Fibroblast of pulmonary artery (primary cell): ENCODE measurements at regions not wholly inside any gene's neighbourhood (a gene's known extent, or its start where the extent isn't known, plus 50 kb on each side); places are given as distances from the start of the nearest gene placed in this dataset.

Experiments
- DNase-seq: peaks from one replicate; pipeline ENCODE4 v3.0.0-alpha.2; 2010; ENCODE audit warnings: low read depth
- H3K4me3 ChIP-seq: replicated peaks from 2 replicates; pipeline ENCODE4 v1.5.1; 2011; ENCODE audit warnings: low read depth, mild to moderate bottlenecking, control low read depth, low read length, moderate library complexity
- TF ChIP-seq, protein P1 (sequence below): IDR thresholded peaks from 2 replicates; pipeline ENCODE4 v1.5.1; 2011; ENCODE audit warnings: mild to moderate bottlenecking, control low read depth, low read length, inconsistent platforms; ENCODE audit errors: missing control alignments

DNA sequence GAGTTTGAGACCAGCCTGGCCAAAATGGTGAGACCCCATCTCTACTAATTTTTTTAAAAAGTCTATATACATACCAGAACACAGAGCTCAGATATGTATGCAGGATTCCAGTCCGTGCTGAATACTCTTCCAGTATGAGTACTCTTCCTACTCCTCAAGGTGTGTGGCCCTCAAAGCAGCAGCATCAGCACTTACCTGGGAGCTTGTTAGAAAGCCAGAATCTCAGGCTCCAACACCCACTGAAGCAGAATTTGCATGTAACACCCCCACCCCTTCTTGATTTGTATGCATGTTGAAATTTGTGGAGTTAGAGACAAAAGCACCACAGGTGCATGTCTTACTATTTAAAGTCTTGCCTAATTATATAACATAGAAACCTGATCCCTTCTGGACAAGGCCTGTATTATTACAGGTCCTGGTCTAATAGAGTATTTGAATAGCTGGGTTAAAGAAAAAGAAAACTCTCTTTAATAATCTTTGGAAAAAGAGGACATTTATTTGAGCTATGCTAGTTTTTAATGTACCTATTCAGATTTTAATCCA is 50.3 kb upstream of the NFE2L2 start:
- TF ChIP-seq, protein P1, sequence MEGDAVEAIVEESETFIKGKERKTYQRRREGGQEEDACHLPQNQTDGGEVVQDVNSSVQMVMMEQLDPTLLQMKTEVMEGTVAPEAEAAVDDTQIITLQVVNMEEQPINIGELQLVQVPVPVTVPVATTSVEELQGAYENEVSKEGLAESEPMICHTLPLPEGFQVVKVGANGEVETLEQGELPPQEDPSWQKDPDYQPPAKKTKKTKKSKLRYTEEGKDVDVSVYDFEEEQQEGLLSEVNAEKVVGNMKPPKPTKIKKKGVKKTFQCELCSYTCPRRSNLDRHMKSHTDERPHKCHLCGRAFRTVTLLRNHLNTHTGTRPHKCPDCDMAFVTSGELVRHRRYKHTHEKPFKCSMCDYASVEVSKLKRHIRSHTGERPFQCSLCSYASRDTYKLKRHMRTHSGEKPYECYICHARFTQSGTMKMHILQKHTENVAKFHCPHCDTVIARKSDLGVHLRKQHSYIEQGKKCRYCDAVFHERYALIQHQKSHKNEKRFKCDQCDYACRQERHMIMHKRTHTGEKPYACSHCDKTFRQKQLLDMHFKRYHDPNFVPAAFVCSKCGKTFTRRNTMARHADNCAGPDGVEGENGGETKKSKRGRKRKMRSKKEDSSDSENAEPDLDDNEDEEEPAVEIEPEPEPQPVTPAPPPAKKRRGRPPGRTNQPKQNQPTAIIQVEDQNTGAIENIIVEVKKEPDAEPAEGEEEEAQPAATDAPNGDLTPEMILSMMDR, result no peak
- no peak for DNase-seq
- no peak overlapping the region for H3K4me3 ChIP-seq

DNA sequence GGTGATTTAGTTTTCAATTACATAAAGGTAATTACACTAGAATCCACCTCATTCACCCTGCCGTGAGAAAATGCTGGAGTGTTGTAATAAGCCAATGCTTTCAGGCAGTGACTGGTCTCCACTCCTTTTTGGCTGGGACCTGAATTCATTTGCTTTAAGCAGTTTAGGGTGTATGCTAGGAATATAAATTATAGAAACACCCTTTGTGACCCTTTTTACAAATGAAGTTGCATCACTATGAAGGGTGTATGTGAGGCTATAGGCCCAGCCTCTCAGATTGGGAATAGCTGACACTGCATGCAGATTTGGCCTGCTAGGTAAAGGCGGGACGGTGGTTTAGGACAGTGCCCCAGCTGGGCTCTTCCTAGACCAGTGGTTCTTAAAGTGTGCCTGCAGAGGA is 50.8 kb upstream of the NFE2L2 start:
- TF ChIP-seq, protein P1, result no peak
- DNase-seq, result no peak
- H3K4me3 ChIP-seq, result no peak overlapping the region

DNA sequence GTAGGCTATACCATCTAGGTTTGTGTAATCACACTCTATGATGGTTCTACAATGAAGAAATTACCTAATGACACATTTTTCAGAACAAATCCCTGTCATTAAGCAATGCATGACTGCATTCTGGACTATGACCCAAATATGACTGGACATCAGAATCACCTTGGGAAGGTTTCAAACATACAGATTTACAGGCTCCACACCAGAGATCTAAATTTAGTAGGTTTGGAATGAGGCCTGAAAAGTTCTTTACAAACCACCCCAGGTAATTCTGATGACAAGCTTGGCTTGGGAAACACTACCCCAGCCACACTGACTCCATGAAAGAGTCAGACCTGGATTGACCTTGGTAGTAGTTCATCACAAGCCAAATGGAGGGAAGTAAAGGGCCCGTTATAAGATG is 52.2 kb upstream of the NFE2L2 start:
- TF ChIP-seq, protein P1, result no peak
- H3K4me3 ChIP-seq, result no peak overlapping the region
- no peak for DNase-seq

DNA sequence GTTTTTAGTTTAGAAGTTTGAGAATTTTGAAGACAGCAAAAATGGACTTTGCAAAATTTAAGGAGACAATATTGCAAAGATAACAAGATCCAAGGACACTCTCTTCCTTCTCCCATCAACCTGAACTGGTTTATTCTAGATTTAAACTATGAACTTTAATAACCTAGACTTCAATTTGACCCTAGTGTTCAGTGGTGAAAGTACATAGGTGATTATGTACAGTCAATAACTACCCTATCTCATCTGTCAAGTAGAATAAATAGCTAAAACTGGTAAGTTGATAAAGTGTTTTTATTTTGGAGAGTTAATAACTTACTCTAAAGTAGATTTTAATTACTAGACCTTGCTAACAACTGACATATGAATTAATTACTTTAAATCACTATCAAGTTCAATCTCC is 52.9 kb upstream of the NFE2L2 start:
- DNase-seq, result no peak
- TF ChIP-seq, protein P1, result no peak
- no peak overlapping the region for H3K4me3 ChIP-seq

DNA sequence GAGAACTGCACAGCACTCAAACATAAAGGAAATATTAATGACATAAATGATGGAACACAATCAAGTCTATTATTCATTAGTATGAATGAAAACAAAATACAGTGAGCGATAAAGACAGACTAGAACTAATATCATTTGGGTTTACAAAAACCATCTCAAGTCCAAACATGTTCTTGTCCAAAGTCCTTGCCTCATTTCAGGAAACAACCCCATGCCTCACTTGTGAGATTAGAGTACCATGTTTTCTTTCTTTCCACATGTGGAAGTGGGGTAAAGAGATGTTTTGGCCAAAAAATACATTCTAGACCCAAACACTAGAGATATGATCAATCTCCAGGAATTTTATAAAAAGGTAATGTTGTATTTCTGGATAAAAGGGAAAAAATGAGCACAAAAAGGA is 53.3 kb upstream of the NFE2L2 start:
- TF ChIP-seq, protein P1, result no peak
- DNase-seq, result no peak
- no peak overlapping the region for H3K4me3 ChIP-seq

DNA sequence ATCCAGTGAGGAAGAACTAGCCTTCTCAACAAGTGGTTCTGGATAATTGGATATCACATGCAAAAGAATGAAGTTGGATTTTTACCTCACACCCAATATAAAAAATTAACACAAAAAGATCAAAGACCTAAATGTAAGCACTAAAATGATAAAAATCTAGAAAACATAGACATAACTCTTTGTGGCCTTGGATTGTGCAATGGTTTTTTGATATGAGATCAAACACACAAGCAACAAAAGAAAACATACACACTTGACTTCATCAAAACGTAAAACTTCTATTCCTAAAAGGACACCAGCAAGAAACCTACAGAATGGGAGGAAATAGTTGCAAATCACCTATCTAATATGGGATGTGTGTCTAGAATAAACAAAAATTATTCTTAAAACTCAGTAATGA is 54.1 kb upstream of the NFE2L2 start:
- TF ChIP-seq, protein P1, result no peak
- no peak overlapping the region for H3K4me3 ChIP-seq
- DNase-seq, result no peak

DNA sequence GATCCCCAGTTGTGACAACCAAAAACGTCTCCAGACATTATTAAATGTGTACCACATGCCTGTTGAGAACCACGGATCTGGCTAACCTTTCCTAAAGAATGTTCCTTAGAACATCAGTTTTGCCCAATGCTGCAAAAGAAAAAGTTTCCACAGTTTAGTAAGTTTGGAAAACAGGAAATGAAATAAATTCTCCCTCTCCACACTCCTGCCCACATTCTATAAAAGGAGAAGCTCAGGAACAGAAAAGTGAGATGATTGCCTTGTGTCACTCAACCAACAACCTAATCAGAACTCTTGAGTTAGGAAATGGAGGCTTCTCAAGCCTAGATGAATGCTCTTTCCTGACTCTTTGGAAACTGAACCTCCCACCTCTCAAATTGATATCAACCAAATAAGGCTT is 56.1 kb upstream of the NFE2L2 start:
- TF ChIP-seq, protein P1, result no peak
- H3K4me3 ChIP-seq, result no peak overlapping the region
- no peak for DNase-seq
